ENCODE measurements at regions not wholly inside any gene's neighbourhood (a gene's known extent, or its start where the extent isn't known, plus 50 kb on each side); places are given as distances from the start of the nearest gene placed in this dataset.

- TF ChIP-seq ZNF17 (CRISPR knock-in tag; IDR thresholded peaks at IDR 0.05): no peak
- no peak for TF ChIP-seq POGK (CRISPR knock-in tag; conservative IDR thresholded peaks at IDR 0.05)
- peak; percentile 81 for TF ChIP-seq HDAC2 (CRISPR knock-in tag; IDR thresholded peaks at IDR 0.05)
- TF ChIP-seq ZNF121 (CRISPR knock-in tag; IDR thresholded peaks at IDR 0.05): no peak
- no peak for TF ChIP-seq SIN3B (IDR thresholded peaks at IDR 0.05; ENCODE audit: low read length)
- TF ChIP-seq ZNF670 (CRISPR knock-in tag; IDR thresholded peaks at IDR 0.05; ENCODE audit: borderline replicate concordance): peak; percentile 41; the same call in 1 of the 2 replicates
- TF ChIP-seq KAT8 (CRISPR knock-in tag; IDR thresholded peaks at IDR 0.05): no peak; the same call in 1 of the 2 replicates
- peak; percentile 19; the same call in 1 of the 2 replicates for TF ChIP-seq THAP9 (CRISPR knock-in tag; IDR thresholded peaks at IDR 0.05; ENCODE audit: borderline replicate concordance)
- TF ChIP-seq NCOA1 (CRISPR knock-in tag; IDR thresholded peaks at IDR 0.05): no peak
- TF ChIP-seq PLSCR1 (CRISPR knock-in tag; IDR thresholded peaks at IDR 0.05; ENCODE audit: borderline replicate concordance): no peak; the same call in 1 of the 2 replicates
- no peak for TF ChIP-seq ZNF430 (CRISPR knock-in tag; IDR thresholded peaks at IDR 0.05)
- TF ChIP-seq ZNF616 (CRISPR knock-in tag; IDR thresholded peaks at IDR 0.05; ENCODE audit: low read depth): no peak
- no peak for TF ChIP-seq PCBP2 (optimal IDR thresholded peaks at IDR 0.05; ENCODE audit: low read depth, low read length, poor library complexity, severe bottlenecking)
- no peak for TF ChIP-seq SALL2 (CRISPR knock-in tag; IDR thresholded peaks at IDR 0.05)
- no peak for TF ChIP-seq KLF6 (CRISPR knock-in tag; IDR thresholded peaks at IDR 0.05)
- TF ChIP-seq ZNF260 (CRISPR knock-in tag; IDR thresholded peaks at IDR 0.05; ENCODE audit: borderline replicate concordance, low read depth): no peak
- TF ChIP-seq CREM (IDR thresholded peaks at IDR 0.05): no peak
- no peak for TF ChIP-seq CREM (CRISPR knock-in tag; IDR thresholded peaks at IDR 0.05)
- no peak for TF ChIP-seq PCBP1 (IDR thresholded peaks at IDR 0.05; ENCODE audit: borderline replicate concordance, low read depth, low read length)
- no peak for TF ChIP-seq IRF9 (CRISPR knock-in tag; IDR thresholded peaks at IDR 0.05; ENCODE audit: borderline replicate concordance)
- no peak for TF ChIP-seq SYNCRIP (IDR thresholded peaks at IDR 0.05; ENCODE audit: insufficient read depth, low read depth, low read length)
- TF ChIP-seq ZNF749 (CRISPR knock-in tag; IDR thresholded peaks at IDR 0.05; ENCODE audit: borderline replicate concordance): no peak
- no peak for TF ChIP-seq RORA (CRISPR knock-in tag; IDR thresholded peaks at IDR 0.05)
- peak; percentile 30; the same call in 1 of the 2 replicates for TF ChIP-seq ELF1 (CRISPR knock-in tag; IDR thresholded peaks at IDR 0.05)
Measured at GRCh38 chr2:204437815-204438756, 107.2 kb upstream of the PARD3B start (continued).
